ENCODE measurements at regions not wholly inside any gene's neighbourhood (a gene's known extent, or its start where the extent isn't known, plus 50 kb on each side); places are given as distances from the start of the nearest gene placed in this dataset.

- Histone ChIP-seq H3K9me3 (no peaks in the 10 kb centered on the region), H3K27ac (no peak overlapping the region), H3K36me3 (replicated peaks in 1 of 2; ENCODE audit: insufficient read depth in 1 of 2, low read depth in 2 of 2) (no peaks in the 10 kb centered on the region), H3K4me3 (no peak overlapping the region), H3K27me3 (no peaks in the 10 kb centered on the region), H3K4me1 (no peaks in the 10 kb centered on the region)
- no peak for ATAC-seq
- WGBS, 2 donors: 56 to 57% methylated on average over 1 of the region's 1 CpG
- no peak for TF ChIP-seq CTCF (IDR thresholded peaks at IDR 0.05)
- no peak for TF ChIP-seq POLR2A (IDR thresholded peaks at IDR 0.05)
- DNase-seq: no peak
- intact Hi-C loops (cut with DNase I): no loop called here
Measured at GRCh38 chr4:138655286-138655685, 360.3 kb upstream of the NOCT start.

GRCh38 chr4:138650929-138651448 is 364.6 kb upstream of the NOCT start:
- intact Hi-C loops (cut with DNase I): no loop called here
- no peak overlapping the region for H3K27ac ChIP-seq
- WGBS, 2 donors: 59 to 68% methylated on average over 2 of the region's 2 CpGs
- no peaks in the 10 kb centered on the region for H3K27me3 ChIP-seq
- no peaks in the 10 kb centered on the region for H3K9me3 ChIP-seq
- ATAC-seq (peak; percentile 40), DNase-seq (no peak)
- H3K4me1 ChIP-seq: no peaks in the 10 kb centered on the region
- no peaks in the 10 kb centered on the region for H3K36me3 ChIP-seq (replicated peaks in 1 of 2; ENCODE audit: insufficient read depth in 1 of 2, low read depth in 2 of 2)
- no peak for TF ChIP-seq CTCF (IDR thresholded peaks at IDR 0.05)
- no peak for TF ChIP-seq POLR2A (IDR thresholded peaks at IDR 0.05)
- no peak overlapping the region for H3K4me3 ChIP-seq

- no peaks in the 10 kb centered on the region for H3K27me3 ChIP-seq
- intact Hi-C loops (cut with DNase I): no loop called here
- WGBS, 2 donors: 67 to 71% methylated on average over 3 of the region's 3 CpGs
- H3K4me1 ChIP-seq: no peaks in the 10 kb centered on the region
- H3K4me3 ChIP-seq: no peak overlapping the region
- H3K36me3 ChIP-seq (replicated peaks in 1 of 2; ENCODE audit: insufficient read depth in 1 of 2, low read depth in 2 of 2): no peaks in the 10 kb centered on the region
- ATAC-seq (no peak), DNase-seq (no peak)
- H3K9me3 ChIP-seq: no peaks in the 10 kb centered on the region
- no peak overlapping the region for H3K27ac ChIP-seq
- TF ChIP-seq POLR2A (IDR thresholded peaks at IDR 0.05) (no peak), CTCF (IDR thresholded peaks at IDR 0.05) (no peak)
Measured at GRCh38 chr4:138650495-138650894, 365.1 kb upstream of the NOCT start.

- DNase-seq (no peak), ATAC-seq (no peak)
- Histone ChIP-seq H3K36me3 (replicated peaks in 1 of 2; ENCODE audit: insufficient read depth in 1 of 2, low read depth in 2 of 2) (no peaks in the 10 kb centered on the region), H3K4me3 (no peak overlapping the region), H3K9me3 (no peaks in the 10 kb centered on the region), H3K4me1 (no peaks in the 10 kb centered on the region), H3K27me3 (no peaks in the 10 kb centered on the region), H3K27ac (no peak overlapping the region)
- TF ChIP-seq POLR2A (IDR thresholded peaks at IDR 0.05) (no peak), CTCF (IDR thresholded peaks at IDR 0.05) (no peak)
- WGBS, 2 donors: 85 to 87% methylated on average over 2 of the region's 2 CpGs
- intact Hi-C loops (cut with DNase I): no loop called here
Measured at GRCh38 chr4:138647433-138647832, 368.1 kb upstream of the NOCT start.

- H3K4me3 ChIP-seq: no peak overlapping the region
- no peaks in the 10 kb centered on the region for H3K27me3 ChIP-seq
- no peaks in the 10 kb centered on the region for H3K9me3 ChIP-seq
- H3K36me3 ChIP-seq (replicated peaks in 1 of 2; ENCODE audit: insufficient read depth in 1 of 2, low read depth in 2 of 2): no peaks in the 10 kb centered on the region
- intact Hi-C loops (cut with DNase I): no loop called here
- no peak overlapping the region for H3K27ac ChIP-seq
- no peak for ATAC-seq
- 59 to 68% methylated on average over 4 of the region's 4 CpGs for WGBS, 2 donors
- H3K4me1 ChIP-seq: no peaks in the 10 kb centered on the region
- TF ChIP-seq POLR2A (IDR thresholded peaks at IDR 0.05) (no peak), CTCF (IDR thresholded peaks at IDR 0.05) (no peak)
- no peak for DNase-seq
Measured at GRCh38 chr4:138646383-138646782, 369.2 kb upstream of the NOCT start.
